ENCODE measurements at regions not wholly inside any gene's neighbourhood (a gene's known extent, or its start where the extent isn't known, plus 50 kb on each side); places are given as distances from the start of the nearest gene placed in this dataset.

DNA sequence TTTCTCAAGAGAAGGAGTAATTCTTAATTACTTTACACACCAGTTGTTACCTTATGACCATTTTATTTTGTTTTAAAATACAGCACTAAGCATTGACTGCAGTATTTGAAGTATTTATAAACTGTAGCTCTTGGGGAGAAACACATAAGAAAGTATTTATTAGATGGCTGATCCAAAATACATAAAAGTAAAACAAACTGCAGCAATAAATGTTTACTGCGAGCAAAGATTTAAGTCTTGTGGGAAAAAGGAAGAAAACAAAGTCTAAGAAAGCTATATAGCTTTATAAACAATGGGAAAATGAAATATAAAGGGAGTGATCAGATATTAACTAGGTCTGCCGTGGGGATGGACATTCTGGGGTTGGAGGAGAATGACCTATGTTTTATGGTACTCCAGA is 347.2 kb upstream of the ZC3H15 start:
- no peaks in the 10 kb centered on the region for H3K79me2 ChIP-seq (ENCODE audit: control insufficient read depth, insufficient read depth, low read length)
- no peaks in the 10 kb centered on the region for H3K27me3 ChIP-seq (ENCODE audit: control insufficient read depth in 2 of 2, insufficient read depth in 2 of 2, low read length in 2 of 2)
- no peaks in the 10 kb centered on the region for H4K20me1 ChIP-seq (replicated peaks; ENCODE audit: control insufficient read depth, extremely low read depth, insufficient read depth, low read length)
- H3K36me3 ChIP-seq (ENCODE audit: control insufficient read depth in 2 of 2, extremely low read depth in 1 of 2, insufficient read depth in 2 of 2, low read length in 2 of 2) = no peaks in the 10 kb centered on the region
- dilution Hi-C loops (cut with MboI; ENCODE audit: extremely low pct_ligation_motif_present, low sequenced_read_pairs) = no loop called here
- no peak overlapping the region for H3K4me3 ChIP-seq (replicated peaks in 1 of 3; ENCODE audit: insufficient read depth in 1 of 3, low read depth in 1 of 3, low read length in 3 of 3)
- H3K4me2 ChIP-seq (ENCODE audit: insufficient read depth, low read length) = no peak overlapping the region
- no peak overlapping the region for H3K9ac ChIP-seq (replicated peaks; ENCODE audit: extremely low read depth, insufficient read depth, low read length)
- DNase-seq (ENCODE audit: low read depth, low spot score) (no peak), FAIRE-seq (no peak)
- no peak overlapping the region for H3K27ac ChIP-seq (ENCODE audit: insufficient read depth, low read depth, low read length)
- H3K4me1 ChIP-seq (ENCODE audit: control insufficient read depth, extremely low read depth, insufficient read depth, low read length) = no peaks in the 10 kb centered on the region
- BruUV-seq (replicated peaks) = no TSS peak
- no peak overlapping the region for H2AFZ ChIP-seq (ENCODE audit: low read depth, low read length)
- H3K9me1 ChIP-seq (replicated peaks; ENCODE audit: control insufficient read depth, extremely low read depth, insufficient read depth, low read length) = no peaks in the 10 kb centered on the region
- no peak for TF ChIP-seq MAX (IDR thresholded peaks at IDR 0.05; ENCODE audit: insufficient read depth, insufficient read length)
- no peak for TF ChIP-seq GATA2 (IDR thresholded peaks at IDR 0.05; ENCODE audit: insufficient read depth, insufficient read length, low read depth, low read length)
- intact Hi-C loops (cut with micrococcal nuclease) = no loop called here
- ChIA-PET CTCF (interaction anchor here (1.6 to 1.9 kb wide), 2 partner anchors 9 to 25 kb away, joined by 4 to 12 read pairs; no protein-coding TSS in a partner anchor), POLR2A (no interaction called here)
- H3K9me3 ChIP-seq (replicated peaks; ENCODE audit: control insufficient read depth, insufficient read depth, low read length) = no peaks in the 10 kb centered on the region

DNA sequence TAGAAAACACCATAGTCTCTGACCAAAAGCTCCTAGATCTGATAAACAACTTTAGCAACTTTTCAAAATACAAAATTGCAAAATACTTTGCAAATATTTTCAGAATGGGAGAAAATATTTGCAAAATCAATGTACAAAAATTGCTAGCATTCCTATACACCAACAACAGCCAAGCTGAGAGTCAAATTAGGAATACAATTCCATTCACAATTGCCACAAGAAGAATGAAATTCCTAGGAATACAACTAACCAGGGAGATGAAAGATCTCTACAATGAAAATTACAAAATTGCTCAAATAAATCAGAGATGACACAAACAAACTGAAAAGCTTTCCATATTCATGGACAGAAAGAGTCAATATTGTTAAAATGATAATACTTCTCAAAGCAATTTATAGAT is 327.0 kb upstream of the ZC3H15 start:
- no peaks in the 10 kb centered on the region for H3K9me3 ChIP-seq (replicated peaks; ENCODE audit: control insufficient read depth, insufficient read depth, low read length)
- H3K4me3 ChIP-seq (replicated peaks in 1 of 3; ENCODE audit: insufficient read depth in 1 of 3, low read depth in 1 of 3, low read length in 3 of 3) = no peak overlapping the region
- H3K79me2 ChIP-seq (ENCODE audit: control insufficient read depth, insufficient read depth, low read length) = no peaks in the 10 kb centered on the region
- no peaks in the 10 kb centered on the region for H3K9me1 ChIP-seq (replicated peaks; ENCODE audit: control insufficient read depth, extremely low read depth, insufficient read depth, low read length)
- H2AFZ ChIP-seq (ENCODE audit: low read depth, low read length) = no peak overlapping the region
- H4K20me1 ChIP-seq (replicated peaks; ENCODE audit: control insufficient read depth, extremely low read depth, insufficient read depth, low read length) = no peaks in the 10 kb centered on the region
- TF ChIP-seq GATA2 (IDR thresholded peaks at IDR 0.05; ENCODE audit: insufficient read depth, insufficient read length, low read depth, low read length) = no peak
- TF ChIP-seq MAX (IDR thresholded peaks at IDR 0.05; ENCODE audit: insufficient read depth, insufficient read length) = no peak
- TF ChIP-seq FOS (IDR thresholded peaks at IDR 0.05; ENCODE audit: borderline replicate concordance, insufficient read depth, low read length) = no peak
- no peak for TF ChIP-seq POLR2A (IDR thresholded peaks at IDR 0.05; ENCODE audit: low read depth, low read length)
- TF ChIP-seq EZH2 (IDR thresholded peaks at IDR 0.05; ENCODE audit: borderline replicate concordance, low read depth, low read length, severe bottlenecking) = no peak
- TF ChIP-seq POLR2AphosphoS5 (IDR thresholded peaks at IDR 0.05; ENCODE audit: insufficient read depth, low read depth, low read length) = no peak
- no peak for TF ChIP-seq JUN (IDR thresholded peaks at IDR 0.05; ENCODE audit: borderline replicate concordance, insufficient read depth, insufficient read length, low read depth)
- no peak for TF ChIP-seq MYC (IDR thresholded peaks at IDR 0.05; ENCODE audit: low read depth, low read length)
- TF ChIP-seq, protein P1, sequence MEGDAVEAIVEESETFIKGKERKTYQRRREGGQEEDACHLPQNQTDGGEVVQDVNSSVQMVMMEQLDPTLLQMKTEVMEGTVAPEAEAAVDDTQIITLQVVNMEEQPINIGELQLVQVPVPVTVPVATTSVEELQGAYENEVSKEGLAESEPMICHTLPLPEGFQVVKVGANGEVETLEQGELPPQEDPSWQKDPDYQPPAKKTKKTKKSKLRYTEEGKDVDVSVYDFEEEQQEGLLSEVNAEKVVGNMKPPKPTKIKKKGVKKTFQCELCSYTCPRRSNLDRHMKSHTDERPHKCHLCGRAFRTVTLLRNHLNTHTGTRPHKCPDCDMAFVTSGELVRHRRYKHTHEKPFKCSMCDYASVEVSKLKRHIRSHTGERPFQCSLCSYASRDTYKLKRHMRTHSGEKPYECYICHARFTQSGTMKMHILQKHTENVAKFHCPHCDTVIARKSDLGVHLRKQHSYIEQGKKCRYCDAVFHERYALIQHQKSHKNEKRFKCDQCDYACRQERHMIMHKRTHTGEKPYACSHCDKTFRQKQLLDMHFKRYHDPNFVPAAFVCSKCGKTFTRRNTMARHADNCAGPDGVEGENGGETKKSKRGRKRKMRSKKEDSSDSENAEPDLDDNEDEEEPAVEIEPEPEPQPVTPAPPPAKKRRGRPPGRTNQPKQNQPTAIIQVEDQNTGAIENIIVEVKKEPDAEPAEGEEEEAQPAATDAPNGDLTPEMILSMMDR (IDR thresholded peaks at IDR 0.05; ENCODE audit: extremely low read depth in 1 of 2, insufficient read depth in 1 of 2, low read depth in 1 of 2, low read length in 2 of 2) = no peak
- ChIA-PET POLR2A (no interaction called here), CTCF (interaction anchor here (1.6 kb wide), 1 partner anchor 8 kb away, joined by 3 read pairs; no protein-coding TSS in a partner anchor)
- intact Hi-C loops (cut with micrococcal nuclease) = no loop called here
- no peaks in the 10 kb centered on the region for H3K36me3 ChIP-seq (ENCODE audit: control insufficient read depth in 2 of 2, extremely low read depth in 1 of 2, insufficient read depth in 2 of 2, low read length in 2 of 2)
- no peak overlapping the region for H3K9ac ChIP-seq (replicated peaks; ENCODE audit: extremely low read depth, insufficient read depth, low read length)
- dilution Hi-C loops (cut with MboI; ENCODE audit: extremely low pct_ligation_motif_present, low sequenced_read_pairs) = no loop called here
- BruUV-seq (replicated peaks) = no TSS peak
- H3K27me3 ChIP-seq (ENCODE audit: control insufficient read depth in 2 of 2, insufficient read depth in 2 of 2, low read length in 2 of 2) = no peaks in the 10 kb centered on the region
- no peak overlapping the region for H3K4me2 ChIP-seq (ENCODE audit: insufficient read depth, low read length)
- H3K4me1 ChIP-seq (ENCODE audit: control insufficient read depth, extremely low read depth, insufficient read depth, low read length) = no peaks in the 10 kb centered on the region
- no peak overlapping the region for H3K27ac ChIP-seq (ENCODE audit: insufficient read depth, low read depth, low read length)
- no peak for DNase-seq (ENCODE audit: low read depth, low spot score)
- FAIRE-seq = no peak

Measured in endothelial cell of umbilical vein (primary cell).